H1 (cell line): ENCODE measurements at regions not wholly inside any gene's neighbourhood (a gene's known extent, or its start where the extent isn't known, plus 50 kb on each side); places are given as distances from the start of the nearest gene placed in this dataset.

Experiments used
- CBX8 ChIP-seq: fragments of 300-800, 300-1000 bp; sonication (generic); IDR thresholded peaks from 2 replicates; pipeline ENCODE4 v1.7.1; 2016; ENCODE audit warnings: low read depth, low read length, borderline replicate concordance
- CHD7 ChIP-seq: fragments of 300-600 bp; sonication (generic); IDR thresholded peaks from 2 replicates; pipeline ENCODE4 v1.7.1; 2012; ENCODE audit warnings: low read length, moderate library complexity, mild to moderate bottlenecking, inconsistent platforms; ENCODE audit not compliant: insufficient replicate concordance
- FOSL1 ChIP-seq: IDR thresholded peaks from 2 replicates; pipeline ENCODE4 v1.6.1; 2011; ENCODE audit warnings: mild to moderate bottlenecking, low read depth, low read length, moderate library complexity; ENCODE audit not compliant: insufficient read depth
- JUND ChIP-seq: IDR thresholded peaks from 2 replicates; pipeline ENCODE4 v1.6.1; 2011; ENCODE audit warnings: mild to moderate bottlenecking, improper control_type of control experiment, low read length
- SRF ChIP-seq: IDR thresholded peaks from 2 replicates; pipeline ENCODE4 v1.6.1; 2011; ENCODE audit warnings: mild to moderate bottlenecking, low read depth, low read length, moderate library complexity

- no peak for TF ChIP-seq CBX8
- TF ChIP-seq FOSL1: no peak
- TF ChIP-seq CHD7: no peak
- no peak for TF ChIP-seq SRF
- no peak for TF ChIP-seq JUND
These were observed 195.7 kb downstream of the PRL start (continued) for GRCh38 chr6:22101163-22101562.
